ENCODE measurements at regions not wholly inside any gene's neighbourhood (a gene's known extent, or its start where the extent isn't known, plus 50 kb on each side); places are given as distances from the start of the nearest gene placed in this dataset.

GRCh38 chr1:105736349-105736748, 1320.1 kb upstream of the PRMT6 start:
- no peaks in the 10 kb centered on the region for H3K4me1 ChIP-seq (ENCODE audit: insufficient read depth, low read length, poor library complexity, severe bottlenecking)
- no peaks in the 10 kb centered on the region for H3K27me3 ChIP-seq (ENCODE audit: insufficient read depth, low read length, poor library complexity, severe bottlenecking)
- H3K36me3 ChIP-seq (ENCODE audit: insufficient read depth, low read length), result no peaks in the 10 kb centered on the region
- H3K9ac ChIP-seq (ENCODE audit: low read depth, low read length, poor library complexity, severe bottlenecking), result no peak overlapping the region
- TF ChIP-seq EZH2phosphoT487 (IDR thresholded peaks at IDR 0.05; ENCODE audit: borderline replicate concordance) (no peak), CTCF (conservative IDR thresholded peaks at IDR 0.05; ENCODE audit: low read length) (no peak)
- H3F3A ChIP-seq (ENCODE audit: low read depth), result no peaks in the 10 kb centered on the region
- no peaks in the 10 kb centered on the region for H3K79me2 ChIP-seq (ENCODE audit: insufficient read depth, low read length)
- H2AFZ ChIP-seq (ENCODE audit: low read length), result no peak overlapping the region
- H3K4me3 ChIP-seq (ENCODE audit: low read length, poor library complexity, severe bottlenecking), result no peak overlapping the region
- no peaks in the 10 kb centered on the region for H4K20me1 ChIP-seq (ENCODE audit: insufficient read depth, low read length, poor library complexity, severe bottlenecking)
- no peaks in the 10 kb centered on the region for H3K9me2 ChIP-seq (replicated peaks; ENCODE audit: low read depth, low read length)
- no peaks in the 10 kb centered on the region for H3K9me3 ChIP-seq (ENCODE audit: insufficient read depth, low read depth, low read length)
- no peak overlapping the region for H3K4me2 ChIP-seq (ENCODE audit: low read depth, low read length, poor library complexity, severe bottlenecking)

GRCh38 chr1:105779727-105780126, 1276.7 kb upstream of the PRMT6 start:
- Histone ChIP-seq H3K9me3 (ENCODE audit: insufficient read depth, low read depth, low read length) (no peaks in the 10 kb centered on the region), H3K79me2 (ENCODE audit: insufficient read depth, low read length) (no peaks in the 10 kb centered on the region), H3F3A (ENCODE audit: low read depth) (no peaks in the 10 kb centered on the region), H2AFZ (ENCODE audit: low read length) (no peak overlapping the region), H3K27me3 (ENCODE audit: insufficient read depth, low read length, poor library complexity, severe bottlenecking) (no peaks in the 10 kb centered on the region), H3K4me1 (ENCODE audit: insufficient read depth, low read length, poor library complexity, severe bottlenecking) (no peaks in the 10 kb centered on the region), H3K9ac (ENCODE audit: low read depth, low read length, poor library complexity, severe bottlenecking) (no peak overlapping the region), H3K36me3 (ENCODE audit: insufficient read depth, low read length) (no peaks in the 10 kb centered on the region), H3K9me2 (replicated peaks; ENCODE audit: low read depth, low read length) (no peaks in the 10 kb centered on the region), H3K4me2 (ENCODE audit: low read depth, low read length, poor library complexity, severe bottlenecking) (no peak overlapping the region), H4K20me1 (ENCODE audit: insufficient read depth, low read length, poor library complexity, severe bottlenecking) (no peaks in the 10 kb centered on the region), H3K4me3 (ENCODE audit: low read length, poor library complexity, severe bottlenecking) (no peak overlapping the region)
- TF ChIP-seq EZH2phosphoT487 (IDR thresholded peaks at IDR 0.05; ENCODE audit: borderline replicate concordance) (no peak), CTCF (conservative IDR thresholded peaks at IDR 0.05; ENCODE audit: low read length) (no peak)

- Histone ChIP-seq H3K36me3 (ENCODE audit: insufficient read depth, low read length) (no peaks in the 10 kb centered on the region), H3K9me3 (ENCODE audit: insufficient read depth, low read depth, low read length) (no peaks in the 10 kb centered on the region), H2AFZ (ENCODE audit: low read length) (no peak overlapping the region), H3K4me3 (ENCODE audit: low read length, poor library complexity, severe bottlenecking) (no peak overlapping the region), H3F3A (ENCODE audit: low read depth) (no peaks in the 10 kb centered on the region), H3K4me2 (ENCODE audit: low read depth, low read length, poor library complexity, severe bottlenecking) (no peak overlapping the region), H3K4me1 (ENCODE audit: insufficient read depth, low read length, poor library complexity, severe bottlenecking) (no peaks in the 10 kb centered on the region), H3K79me2 (ENCODE audit: insufficient read depth, low read length) (no peaks in the 10 kb centered on the region), H4K20me1 (ENCODE audit: insufficient read depth, low read length, poor library complexity, severe bottlenecking) (no peaks in the 10 kb centered on the region), H3K27me3 (ENCODE audit: insufficient read depth, low read length, poor library complexity, severe bottlenecking) (no peaks in the 10 kb centered on the region), H3K9me2 (replicated peaks; ENCODE audit: low read depth, low read length) (no peaks in the 10 kb centered on the region), H3K9ac (ENCODE audit: low read depth, low read length, poor library complexity, severe bottlenecking) (no peak overlapping the region)
- TF ChIP-seq EZH2phosphoT487 (IDR thresholded peaks at IDR 0.05; ENCODE audit: borderline replicate concordance) (no peak), CTCF (conservative IDR thresholded peaks at IDR 0.05; ENCODE audit: low read length) (no peak)
Observed at GRCh38 chr1:105785021-105785420, 1271.5 kb upstream of the PRMT6 start.
